Activated CD8-positive, alpha-beta memory T cell treated with anti-CD3 and anti-CD28 coated beads, Interleukin-2, amount 50 U/mL, for 48 hours (primary cell): ENCODE measurements at regions not wholly inside any gene's neighbourhood (a gene's known extent, or its start where the extent isn't known, plus 50 kb on each side); places are given as distances from the start of the nearest gene placed in this dataset.

Experiments
- DNase-seq: peaks from one replicate; pipeline ENCODE4 v3.0.0-alpha.2; 2020

- DNase-seq: no peak
Observed at GRCh38 chr4:138078751-138079520, 163.2 kb downstream of the SLC7A11 start.

DNA sequence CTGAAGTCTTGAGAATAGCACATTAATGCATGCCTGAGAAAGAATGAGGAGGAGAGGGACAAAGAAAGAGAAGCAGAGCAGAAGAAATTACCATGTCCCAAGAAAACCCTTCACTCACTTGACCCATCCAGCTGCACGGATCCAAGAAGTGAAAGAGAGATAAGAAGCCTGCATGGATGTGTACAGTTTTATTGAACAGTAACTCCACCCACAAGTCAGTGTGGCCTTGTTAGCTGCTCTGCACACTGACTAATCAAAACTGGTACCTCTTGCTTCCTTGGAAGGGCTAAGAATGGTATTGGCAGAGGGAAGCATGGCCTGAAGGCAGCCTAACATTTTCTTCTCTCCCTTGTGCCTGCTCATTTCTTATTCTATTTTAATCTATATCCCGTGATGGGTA lies 163.9 kb downstream of the SLC7A11 start:
- DNase-seq: no peak

DNA sequence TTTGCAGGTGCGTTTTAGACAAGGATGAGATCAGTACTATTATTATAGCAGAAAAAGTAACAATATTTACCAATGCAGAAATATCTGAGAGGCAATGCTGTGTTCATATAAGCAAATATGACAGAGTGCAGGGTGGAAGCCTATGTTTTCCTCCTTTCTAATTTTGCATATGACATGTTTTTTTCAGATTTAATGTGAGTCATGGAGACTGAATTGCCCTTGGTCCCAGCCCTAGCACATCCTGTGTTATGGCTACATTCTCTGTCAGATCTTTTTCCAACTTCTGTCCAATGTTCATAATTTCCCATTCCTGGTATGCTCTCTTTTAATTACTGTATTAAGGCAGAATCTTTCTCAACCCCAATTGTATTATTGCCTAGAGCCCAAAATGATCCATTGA lies 165.6 kb downstream of the SLC7A11 start:
- no peak for DNase-seq

- no peak for DNase-seq
Observed at GRCh38 chr4:138070816-138071215, 171.3 kb downstream of the SLC7A11 start.

GRCh38 chr4:138063581-138063980 lies 178.6 kb downstream of the SLC7A11 start:
- DNase-seq: no peak

DNA sequence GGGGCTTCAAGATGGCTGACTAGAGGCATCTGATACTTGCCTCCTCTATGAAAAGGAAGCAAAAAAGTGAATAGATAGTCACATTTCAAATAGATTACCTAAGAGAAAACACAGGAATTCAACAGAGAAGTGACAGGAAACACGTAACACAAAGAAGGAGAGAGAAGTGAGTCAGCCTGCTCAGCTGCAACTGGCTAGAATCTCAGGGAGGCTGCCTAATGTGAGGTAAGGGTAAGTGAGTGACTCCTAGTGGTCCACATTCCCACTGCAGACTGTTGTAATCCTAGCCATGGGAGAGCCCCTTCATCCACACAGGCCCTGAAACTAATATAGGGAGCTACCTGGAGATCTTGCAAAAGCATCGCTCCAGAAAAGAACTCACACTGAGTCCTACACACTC lies 179.2 kb downstream of the SLC7A11 start:
- no peak for DNase-seq

GRCh38 chr4:138056541-138056940 lies 185.6 kb downstream of the SLC7A11 start:
- no peak for DNase-seq

- DNase-seq: no peak
Observed at GRCh38 chr4:138055890-138056289, 186.3 kb downstream of the SLC7A11 start.

- no peak for DNase-seq
Observed at GRCh38 chr4:138053641-138054301, 188.4 kb downstream of the SLC7A11 start.

DNA sequence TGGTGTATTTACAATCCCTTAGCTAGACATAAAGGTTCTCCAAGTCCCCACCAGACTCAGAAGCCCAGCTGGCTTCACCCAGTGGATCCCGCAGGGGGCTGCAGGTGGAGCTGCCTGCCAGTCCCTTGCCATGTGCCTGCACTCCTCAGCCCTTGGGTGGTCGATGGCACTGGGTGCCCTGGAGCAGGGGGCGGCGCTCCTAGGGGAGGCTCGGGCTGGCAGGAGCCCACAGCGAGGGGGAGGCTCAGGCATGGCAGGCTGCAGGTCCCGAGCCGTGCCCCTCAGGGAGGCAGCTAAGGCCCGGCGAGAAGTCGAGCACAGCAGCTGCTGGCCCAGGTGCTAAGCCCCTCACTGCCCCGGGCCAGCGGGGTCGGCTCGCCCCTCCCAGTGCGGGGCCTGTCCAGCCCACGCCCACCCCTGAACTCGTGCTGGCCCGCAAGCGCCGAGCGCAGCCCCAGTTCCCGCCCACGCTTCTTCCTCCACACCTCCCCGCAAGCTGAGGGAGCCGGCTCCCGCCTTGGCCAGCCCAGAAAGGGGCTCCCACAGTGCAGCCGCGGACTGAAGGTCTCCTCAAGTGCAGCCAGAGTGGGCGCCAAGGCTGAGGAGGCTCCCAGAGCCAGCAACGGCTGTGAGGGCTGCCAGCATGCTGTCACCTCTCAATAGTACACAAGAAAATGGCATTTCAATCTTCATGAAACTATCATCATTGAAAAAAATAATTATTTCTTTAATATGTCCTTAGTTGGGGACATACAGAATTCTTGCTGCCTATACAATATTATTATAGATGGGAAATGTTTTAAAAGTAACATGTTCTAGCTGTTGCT lies 189.1 kb downstream of the SLC7A11 start:
- no peak for DNase-seq

DNA sequence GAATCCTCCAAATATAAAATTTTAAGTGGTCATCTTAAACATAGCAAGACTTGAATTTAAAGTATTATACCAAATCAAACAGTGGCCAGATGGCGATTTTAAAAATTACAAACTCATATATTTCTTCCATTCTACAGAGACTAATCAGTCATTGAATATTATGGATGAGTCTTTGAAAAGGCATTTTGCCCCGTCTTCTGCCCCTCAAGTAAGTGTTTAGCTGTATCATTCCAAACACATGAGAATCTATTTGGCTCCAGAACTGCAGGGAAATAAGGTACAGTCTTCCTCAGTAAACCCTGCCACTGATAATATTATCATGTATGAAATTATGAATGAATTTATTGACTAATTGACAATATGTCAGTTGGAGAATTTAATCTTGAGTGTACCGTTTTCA lies 191.0 kb downstream of the SLC7A11 start:
- no peak for DNase-seq

DNA sequence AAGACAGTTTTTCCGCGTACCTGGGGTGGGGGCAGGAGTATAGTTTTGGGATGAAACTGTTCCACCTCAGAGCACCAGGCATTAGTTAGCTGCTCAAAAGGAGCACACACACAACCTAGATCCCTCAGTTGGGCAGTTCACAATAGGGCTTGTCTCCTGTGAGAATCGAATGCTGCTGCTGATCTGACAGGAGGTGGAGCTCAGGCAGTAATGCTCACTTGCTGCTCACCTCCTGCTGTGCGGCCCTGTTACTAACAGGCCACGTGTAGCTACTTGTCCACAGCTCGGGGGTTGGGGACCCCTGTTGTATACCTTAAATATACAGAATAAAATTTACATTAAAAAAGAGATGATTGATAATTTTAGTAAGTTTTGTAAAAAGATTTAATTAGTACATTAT lies 191.5 kb downstream of the SLC7A11 start:
- DNase-seq: no peak

- DNase-seq: no peak
Observed at GRCh38 chr4:138049355-138049754, 192.8 kb downstream of the SLC7A11 start.

GRCh38 chr4:138047290-138047689 lies 194.9 kb downstream of the SLC7A11 start:
- DNase-seq: no peak

- no peak for DNase-seq
Observed at GRCh38 chr4:138045036-138045435, 197.1 kb downstream of the SLC7A11 start.

DNA sequence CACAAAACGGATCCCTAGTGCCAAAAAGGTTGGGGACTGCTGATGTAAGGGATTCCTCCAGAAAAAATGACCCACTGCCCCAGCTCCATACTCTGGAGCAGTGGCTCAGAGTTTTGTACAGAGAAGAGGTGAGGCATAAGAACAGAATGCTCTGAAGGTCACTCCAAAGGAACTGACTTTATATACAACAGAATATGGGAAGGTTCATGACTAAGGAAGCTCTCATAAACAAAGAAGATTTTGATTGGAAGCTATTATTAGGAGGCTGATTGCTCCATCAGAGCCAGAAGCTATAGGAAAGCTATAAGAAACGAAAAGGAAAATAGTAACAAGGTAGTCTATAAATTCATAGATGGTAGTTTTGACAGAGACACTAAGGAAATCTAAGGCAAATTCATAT lies 203.1 kb downstream of the SLC7A11 start:
- no peak for DNase-seq

DNA sequence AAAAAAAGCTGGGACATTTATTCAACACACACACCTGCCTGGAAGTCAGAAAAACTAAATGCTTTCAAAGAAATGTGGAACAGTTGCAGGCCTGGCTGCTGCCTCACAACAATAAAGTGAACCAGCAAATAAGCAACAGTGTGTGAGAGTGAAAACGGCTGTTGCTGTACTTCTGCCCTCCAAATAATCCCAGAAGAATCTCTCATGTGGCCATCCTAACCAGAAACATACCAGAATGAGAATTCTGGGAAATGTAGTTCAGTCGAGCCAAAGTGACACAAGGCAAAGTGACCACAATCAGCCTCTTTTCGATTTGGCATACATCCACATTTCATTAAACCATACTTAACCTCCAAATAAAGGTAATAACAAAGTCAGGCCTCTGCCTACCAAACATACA lies 204.5 kb downstream of the SLC7A11 start:
- no peak for DNase-seq

DNA sequence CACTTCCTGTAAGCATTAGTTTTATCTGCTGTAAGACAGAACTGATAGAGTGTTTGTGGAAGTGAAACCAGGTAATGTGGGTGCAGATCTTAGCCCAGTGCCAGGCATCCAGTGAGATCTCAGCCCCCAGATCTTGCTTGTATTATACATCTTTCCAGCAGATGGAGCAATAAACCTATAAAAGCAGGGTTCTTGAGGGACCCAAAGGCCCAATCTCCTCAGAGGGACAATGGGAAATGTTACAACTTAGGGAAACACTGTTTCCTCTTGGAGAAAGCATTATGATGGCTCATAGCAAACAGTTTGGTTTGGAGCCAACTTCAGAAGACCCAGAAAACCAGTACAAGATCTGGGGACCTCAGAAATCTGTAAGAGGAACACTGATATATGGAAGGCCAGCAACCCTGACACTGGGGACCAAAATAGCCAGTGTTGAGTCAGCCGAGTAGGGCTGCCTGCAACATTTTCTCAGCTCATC lies 206.3 kb downstream of the SLC7A11 start:
- no peak for DNase-seq

DNA sequence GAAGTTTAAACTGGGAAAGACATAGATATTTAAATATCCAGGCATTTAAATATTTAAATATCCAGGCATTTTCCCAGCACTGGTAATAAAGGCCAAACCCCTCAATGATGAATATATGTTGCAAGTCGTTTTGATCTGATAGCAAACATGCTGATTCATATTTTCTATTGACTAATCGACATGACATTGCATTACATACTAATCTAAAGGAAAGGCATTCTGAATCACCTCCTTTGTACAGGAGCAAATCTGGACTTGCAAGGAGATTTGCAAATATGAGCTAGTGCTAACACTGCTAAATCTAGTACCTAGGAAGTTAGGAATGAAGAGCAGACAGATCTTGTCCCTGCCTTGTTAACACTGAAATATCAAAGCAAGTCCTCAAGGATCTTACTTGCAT lies 207.3 kb downstream of the SLC7A11 start:
- no peak for DNase-seq

DNA sequence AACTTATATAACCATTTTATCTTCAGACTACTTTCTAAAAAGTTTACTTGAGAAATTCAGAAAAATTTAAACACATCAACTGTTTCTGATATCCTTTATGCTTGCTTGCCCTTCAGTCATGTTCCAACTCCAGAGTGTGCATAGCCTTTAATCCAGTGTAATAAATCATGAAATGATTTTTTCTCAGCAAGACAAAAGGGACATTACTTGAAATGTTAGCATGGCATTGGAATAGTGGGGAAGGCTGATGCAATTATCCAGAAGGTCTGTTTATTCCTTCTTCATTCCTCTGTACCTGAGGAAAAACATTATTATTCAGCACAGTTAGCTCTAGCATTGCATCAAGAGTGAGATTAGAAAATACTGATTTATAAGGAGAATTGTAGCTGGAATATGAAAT lies 209.9 kb downstream of the SLC7A11 start:
- DNase-seq: no peak

DNA sequence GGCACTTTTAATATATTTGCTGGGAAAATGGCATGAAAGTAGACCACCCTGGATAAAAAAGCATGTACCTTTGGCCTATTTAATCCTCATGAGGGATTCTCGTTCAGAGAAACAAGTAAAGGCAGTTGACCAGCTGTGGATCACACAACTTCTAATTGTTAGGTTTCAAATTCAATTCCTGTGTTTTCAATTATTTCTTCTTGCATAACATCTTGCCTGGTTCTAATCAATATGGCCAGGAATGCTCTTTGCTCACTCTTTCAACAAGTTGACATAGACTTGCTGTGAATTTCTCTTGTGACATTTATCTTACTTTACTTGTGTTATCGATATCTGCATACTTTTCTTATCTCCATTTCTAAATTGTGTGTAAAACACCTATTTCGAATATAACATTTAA lies 211.8 kb downstream of the SLC7A11 start:
- no peak for DNase-seq

- DNase-seq: no peak
Observed at GRCh38 chr4:138028923-138029322, 213.2 kb downstream of the SLC7A11 start.

DNA sequence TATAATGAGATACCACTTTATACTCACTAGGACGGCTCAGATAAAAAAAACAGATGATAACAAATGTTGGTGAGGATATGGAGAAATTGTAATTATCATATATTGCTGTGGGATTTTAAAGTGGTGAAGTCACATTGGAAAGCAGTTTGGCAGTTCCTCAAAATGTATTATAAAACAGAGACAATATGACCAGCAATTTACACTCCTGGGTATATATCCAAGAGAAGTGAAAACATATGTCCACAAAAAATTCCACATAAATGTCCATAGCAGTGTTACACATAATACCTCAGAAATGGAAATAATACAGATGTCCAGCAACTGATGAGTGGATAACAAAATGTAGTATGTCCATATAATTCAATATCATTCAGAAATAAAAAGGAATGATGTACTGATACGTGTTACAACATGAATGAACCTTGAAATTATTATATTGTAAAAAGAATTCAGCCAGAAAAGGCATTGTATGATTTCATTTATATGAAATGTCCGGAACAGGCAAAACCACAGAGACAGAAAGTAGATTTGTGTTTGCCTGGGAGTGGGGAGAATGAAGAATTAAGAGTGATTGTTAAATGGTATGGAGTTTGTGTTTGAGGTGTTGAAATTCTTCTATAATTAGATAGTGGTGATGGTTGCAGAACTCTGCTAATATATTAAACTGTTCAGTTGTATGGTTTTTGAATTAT lies 220.9 kb downstream of the SLC7A11 start:
- DNase-seq: no peak
